HCT116 (cell line): ENCODE measurements at regions not wholly inside any gene's neighbourhood (a gene's known extent, or its start where the extent isn't known, plus 50 kb on each side); places are given as distances from the start of the nearest gene placed in this dataset.

Experiments used
- ATAC-seq: fragments of 200-7000 bp; cut with Tn5 transposase; 2 replicates; pipeline ENCODE4 v1.9.1; 2020; ENCODE audit warnings: mild to moderate bottlenecking, moderate library complexity
- BruUV-seq: library from RNA; stranded (reverse); fragments of 400-500 nt; replicated peaks from 2 replicates; lab custom pipeline; 2021; lab: Mats Ljungman, UMichigan
- CTCF ChIA-PET: fragments of 300-600 bp; sonication (Branson Sonifier 250); formaldehyde crosslinking; loops from one replicate; lab custom pipeline; 2021; ENCODE audit warnings: antibody characterized with exemption; lab: Charles Lee
- POLR2A ChIA-PET: fragments of 300-600, 350-600 bp; sonication (Branson Sonifier 250); formaldehyde crosslinking; loops from one replicate; lab custom pipeline; 2021; ENCODE audit warnings: antibody characterized with exemption; lab: Charles Lee
- RAD21 ChIA-PET, 2 experiments: fragments of 300-600 bp; sonication (Branson Sonifier 250); formaldehyde crosslinking; loops; one replicate each; lab custom pipeline; 2023; ENCODE audit warnings: low total read pairs in 2 of 2; ENCODE audit not compliant: uncharacterized antibody in 2 of 2, unreplicated experiment in 2 of 2, low non-redundant PET in 1 of 2; lab: Charles Lee
- DNase-seq: peaks from one replicate; pipeline ENCODE4 v3.0.0-alpha.2; 2010; ENCODE audit warnings: low read depth, low spot score
- H2AFZ ChIP-seq: fragments of 200-600 bp; shearing (Covaris generic), sonication (generic); 2 replicates; pipeline ENCODE4 v1.6.1; 2017; ENCODE audit warnings: low read depth, mixed run types, mixed read lengths, antibody characterized with exemption, low read length; ENCODE audit not compliant: poor library complexity, severe bottlenecking
- H3K27ac ChIP-seq: 2 replicates; pipeline ENCODE4 v1.5.1; 2012; ENCODE audit warnings: low read depth, low read length
- H3K27me3 ChIP-seq: fragments of 200-600 bp; sonication (generic); 2 replicates; pipeline ENCODE4 v1.6.1; 2016; ENCODE audit warnings: mixed run types, low read length, mixed read lengths; ENCODE audit not compliant: insufficient read depth
- H3K36me3 ChIP-seq, 2 experiments: fragments of 200-500 bp in 1 of 2; fragments of 200-600 bp in 1 of 2; sonication (Bioruptor generic) in 1 of 2; sonication (generic) in 1 of 2; 2 replicates each; pipeline versions ENCODE4 v1.5.1 to v1.6.1; 2014 to 2016; ENCODE audit warnings: low read length in 2 of 2, inconsistent platforms in 1 of 2, mixed read lengths in 1 of 2, mixed run types in 1 of 2; ENCODE audit not compliant: insufficient read depth in 2 of 2, control insufficient read depth in 1 of 2
- H3K4me1 ChIP-seq, 2 experiments: fragments of 200-600 bp in 1 of 2; sonication (generic) in 1 of 2; 2 replicates each; pipeline versions ENCODE4 v1.5.1 to v1.6.1; 2012 to 2017; ENCODE audit warnings: low read length in 2 of 2, inconsistent platforms in 1 of 2, mild to moderate bottlenecking in 1 of 2, mixed read lengths in 1 of 2, mixed run types in 1 of 2, moderate library complexity in 1 of 2; ENCODE audit not compliant: insufficient read depth in 2 of 2, control insufficient read depth in 1 of 2
- H3K4me2 ChIP-seq: fragments of 200-600 bp; sonication (generic); 2 replicates; pipeline ENCODE4 v1.6.1; 2017; ENCODE audit warnings: mixed run types, low read length, mixed read lengths
- H3K4me3 ChIP-seq, 2 experiments: fragments of 200-600 bp in 1 of 2; sonication (generic) in 1 of 2; replicated peaks in 1 of 2; 2 replicates each; pipeline ENCODE4 v1.5.1; 2011 to 2016; ENCODE audit warnings: low read length in 2 of 2, control low read depth in 1 of 2, low read depth in 1 of 2, mild to moderate bottlenecking in 1 of 2, mixed read lengths in 1 of 2, mixed run types in 1 of 2
- H3K79me2 ChIP-seq: fragments of 200-600 bp; sonication (generic); 2 replicates; pipeline ENCODE4 v1.6.1; 2017; ENCODE audit warnings: mild to moderate bottlenecking, mixed run types, low read length, moderate library complexity, mixed read lengths; ENCODE audit not compliant: insufficient read depth
- H3K9ac ChIP-seq: fragments of 200-600 bp; sonication (generic); 2 replicates; pipeline ENCODE4 v1.6.1; 2016; ENCODE audit warnings: low read length, mixed read lengths
- H3K9me2 ChIP-seq: fragments of 200-600 bp; sonication (generic), shearing (Covaris generic); 2 replicates; pipeline ENCODE4 v1.6.1; 2017; ENCODE audit warnings: mixed run types, mild to moderate bottlenecking, moderate library complexity; ENCODE audit not compliant: insufficient read depth
- H3K9me3 ChIP-seq, 2 experiments: fragments of 200-500 bp in 1 of 2; fragments of 200-600 bp in 1 of 2; sonication (Bioruptor generic) in 1 of 2; sonication (generic) in 1 of 2; 2 replicates each; pipeline ENCODE4 v1.6.1; 2014 to 2017; ENCODE audit warnings: low read length in 2 of 2, mixed read lengths in 2 of 2, inconsistent platforms in 1 of 2, low read depth in 1 of 2, mild to moderate bottlenecking in 1 of 2, mixed run types in 1 of 2, moderate library complexity in 1 of 2; ENCODE audit not compliant: control insufficient read depth in 1 of 2, insufficient read depth in 1 of 2
- H4K20me1 ChIP-seq: fragments of 200-600 bp; sonication (generic), shearing (Covaris generic); 2 replicates; pipeline ENCODE4 v1.6.1; 2017; ENCODE audit warnings: mixed run types, mild to moderate bottlenecking, moderate library complexity; ENCODE audit not compliant: insufficient read depth
- CBX3 ChIP-seq: IDR thresholded peaks from 2 replicates; pipeline ENCODE4 v1.6.1; 2012; ENCODE audit warnings: low read depth
- EGR1 ChIP-seq: IDR thresholded peaks from 2 replicates; pipeline ENCODE4 v1.6.1; 2012; ENCODE audit warnings: low read depth
- EZH2 ChIP-seq: fragments of 200-600 bp; sonication (generic); IDR thresholded peaks from 2 replicates; pipeline ENCODE4 v1.6.1; 2017; ENCODE audit warnings: antibody characterized with exemption, mixed run types
- FOSL1 ChIP-seq: IDR thresholded peaks from 2 replicates; pipeline ENCODE4 v1.6.1; 2012; ENCODE audit warnings: low read depth
- JUND ChIP-seq: IDR thresholded peaks from 2 replicates; pipeline ENCODE4 v1.6.1; 2012
- RAD21 ChIP-seq: IDR thresholded peaks from 2 replicates; pipeline ENCODE4 v1.6.1; 2012; ENCODE audit warnings: low read depth, mild to moderate bottlenecking
- REST ChIP-seq: IDR thresholded peaks from 2 replicates; pipeline ENCODE4 v1.6.1; 2012; ENCODE audit warnings: low read depth
- SIN3A ChIP-seq: IDR thresholded peaks from 2 replicates; pipeline ENCODE4 v1.6.1; 2012; ENCODE audit warnings: low read depth
- SP1 ChIP-seq: IDR thresholded peaks from 2 replicates; pipeline ENCODE4 v1.6.1; 2012; ENCODE audit warnings: low read depth
- SRF ChIP-seq: IDR thresholded peaks from 2 replicates; pipeline ENCODE4 v1.6.1; 2012; ENCODE audit warnings: low read depth
- YY1 ChIP-seq: IDR thresholded peaks from 2 replicates; pipeline ENCODE4 v1.6.1; 2011; ENCODE audit warnings: low read length, low read depth, moderate library complexity, mild to moderate bottlenecking; ENCODE audit not compliant: insufficient replicate concordance; ENCODE audit errors: extremely low read depth
- ZFX ChIP-seq: fragments of 450-650 bp; IDR thresholded peaks from 2 replicates; pipeline ENCODE4 v1.6.1; 2017
- intact Hi-C: fragments of 100-400 bp; cut with micrococcal nuclease; formaldehyde crosslinking; loops from 2 replicates; pipeline ENCODE4 v1.10.0; 2022
- TF ChIP-seq, protein P1 (sequence below): IDR thresholded peaks from 2 replicates; pipeline ENCODE4 v1.6.1; 2012
- TF ChIP-seq, protein P2 (sequence below): IDR thresholded peaks from 2 replicates; pipeline ENCODE4 v1.6.1; 2012

- H3K4me3 ChIP-seq = no peak overlapping the region
- H3K27ac ChIP-seq = no peak overlapping the region
- H3K9me2 ChIP-seq = no peaks in the 10 kb centered on the region
- no peaks in the 10 kb centered on the region for H3K4me1 ChIP-seq
- no peaks in the 10 kb centered on the region for H3K36me3 ChIP-seq
- no peaks in the 10 kb centered on the region for H3K27me3 ChIP-seq
- POLR2A ChIA-PET = no interaction called here
- intact Hi-C loops = no loop called here
- H3K9me3 ChIP-seq = no peaks in the 10 kb centered on the region
- ATAC-seq = no peak
- RAD21 ChIA-PET = no interaction called here
- H4K20me1 ChIP-seq = no peaks in the 10 kb centered on the region
- no peak overlapping the region for H2AFZ ChIP-seq
- H3K79me2 ChIP-seq = no peaks in the 10 kb centered on the region
- CTCF ChIA-PET = no interaction called here
- BruUV-seq = no TSS peak
- no peak overlapping the region for H3K9ac ChIP-seq
- TF ChIP-seq, protein P1, sequence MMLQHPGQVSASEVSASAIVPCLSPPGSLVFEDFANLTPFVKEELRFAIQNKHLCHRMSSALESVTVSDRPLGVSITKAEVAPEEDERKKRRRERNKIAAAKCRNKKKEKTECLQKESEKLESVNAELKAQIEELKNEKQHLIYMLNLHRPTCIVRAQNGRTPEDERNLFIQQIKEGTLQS = no peak
- TF ChIP-seq SIN3A (no peak), SRF (no peak), FOSL1 (no peak), JUND (no peak), RAD21 (no peak), REST (no peak), YY1 (no peak), EGR1 (no peak), EZH2 (no peak), CBX3 (no peak), ZFX (no peak), SP1 (no peak)
- TF ChIP-seq, protein P2, sequence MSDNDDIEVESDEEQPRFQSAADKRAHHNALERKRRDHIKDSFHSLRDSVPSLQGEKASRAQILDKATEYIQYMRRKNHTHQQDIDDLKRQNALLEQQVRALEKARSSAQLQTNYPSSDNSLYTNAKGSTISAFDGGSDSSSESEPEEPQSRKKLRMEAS = no peak
- H3K4me2 ChIP-seq = no peak overlapping the region
- no peak for DNase-seq
These were observed 155.1 kb upstream of the ZNF462 start for GRCh38 chr9:106707738-106708474.
